ENCODE measurements at regions not wholly inside any gene's neighbourhood (a gene's known extent, or its start where the extent isn't known, plus 50 kb on each side); places are given as distances from the start of the nearest gene placed in this dataset.

- no peak for TF ChIP-seq FOXP2 (optimal IDR thresholded peaks at IDR 0.05; ENCODE audit: borderline replicate concordance, extremely low read depth, extremely low read length, insufficient read depth)
- no peak for TF ChIP-seq REST (IDR thresholded peaks at IDR 0.05; ENCODE audit: insufficient read depth in 1 of 2, low read depth in 2 of 2, low read length in 2 of 2)
- TF ChIP-seq SIN3A (IDR thresholded peaks at IDR 0.05; ENCODE audit: borderline replicate concordance, insufficient read depth, low read length) = no peak
- TF ChIP-seq POLR2AphosphoS5 (IDR thresholded peaks at IDR 0.05; ENCODE audit: low read depth, low read length) = no peak
- no peak for TF ChIP-seq TAF1 (IDR thresholded peaks at IDR 0.05; ENCODE audit: borderline replicate concordance, insufficient read depth, low read length)
Measured at GRCh38 chr3:59531994-59532393, 482.2 kb upstream of the CFAP20DC start.

GRCh38 chr3:59531066-59531745, 481.4 kb upstream of the CFAP20DC start:
- TF ChIP-seq FOXP2 (optimal IDR thresholded peaks at IDR 0.05; ENCODE audit: borderline replicate concordance, extremely low read depth, extremely low read length, insufficient read depth) (no peak), SIN3A (IDR thresholded peaks at IDR 0.05; ENCODE audit: borderline replicate concordance, insufficient read depth, low read length) (no peak), POLR2AphosphoS5 (IDR thresholded peaks at IDR 0.05; ENCODE audit: low read depth, low read length) (no peak), REST (IDR thresholded peaks at IDR 0.05; ENCODE audit: insufficient read depth in 1 of 2, low read depth in 2 of 2, low read length in 2 of 2) (no peak), TAF1 (IDR thresholded peaks at IDR 0.05; ENCODE audit: borderline replicate concordance, insufficient read depth, low read length) (no peak)

- TF ChIP-seq REST (IDR thresholded peaks at IDR 0.05; ENCODE audit: insufficient read depth in 1 of 2, low read depth in 2 of 2, low read length in 2 of 2) = no peak
Measured at GRCh38 chr3:59528251-59528650, 478.4 kb upstream of the CFAP20DC start.

DNA sequence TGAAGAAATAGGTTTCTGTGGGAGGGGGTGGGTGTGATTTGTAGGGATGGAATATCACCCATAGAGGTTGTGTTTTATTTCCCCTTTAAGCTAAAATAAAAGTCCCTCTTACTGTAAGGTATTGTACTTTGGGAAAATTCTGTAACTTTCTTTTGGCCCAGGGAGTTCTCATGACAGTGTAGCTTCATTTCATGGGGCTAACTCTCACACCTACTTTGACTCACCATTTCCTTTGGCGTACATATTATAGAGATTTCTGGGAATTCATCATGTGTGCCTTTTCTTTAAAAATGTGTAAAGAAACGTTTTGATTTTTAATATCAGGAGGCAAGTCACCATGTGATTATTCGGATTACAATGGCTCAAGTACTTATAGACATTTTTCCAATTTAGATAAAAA, 477.7 kb upstream of the CFAP20DC start:
- no peak for TF ChIP-seq REST (IDR thresholded peaks at IDR 0.05; ENCODE audit: insufficient read depth in 1 of 2, low read depth in 2 of 2, low read length in 2 of 2)
- TF ChIP-seq FOXP2 (optimal IDR thresholded peaks at IDR 0.05; ENCODE audit: borderline replicate concordance, extremely low read depth, extremely low read length, insufficient read depth) = no peak
- TF ChIP-seq TAF1 (IDR thresholded peaks at IDR 0.05; ENCODE audit: borderline replicate concordance, insufficient read depth, low read length) = no peak
- TF ChIP-seq POLR2AphosphoS5 (IDR thresholded peaks at IDR 0.05; ENCODE audit: low read depth, low read length) = no peak
- no peak for TF ChIP-seq SIN3A (IDR thresholded peaks at IDR 0.05; ENCODE audit: borderline replicate concordance, insufficient read depth, low read length)

GRCh38 chr3:59526999-59527398, 477.2 kb upstream of the CFAP20DC start:
- TF ChIP-seq SIN3A (IDR thresholded peaks at IDR 0.05; ENCODE audit: borderline replicate concordance, insufficient read depth, low read length) (no peak), POLR2AphosphoS5 (IDR thresholded peaks at IDR 0.05; ENCODE audit: low read depth, low read length) (no peak), FOXP2 (optimal IDR thresholded peaks at IDR 0.05; ENCODE audit: borderline replicate concordance, extremely low read depth, extremely low read length, insufficient read depth) (no peak), TAF1 (IDR thresholded peaks at IDR 0.05; ENCODE audit: borderline replicate concordance, insufficient read depth, low read length) (no peak), REST (IDR thresholded peaks at IDR 0.05; ENCODE audit: insufficient read depth in 1 of 2, low read depth in 2 of 2, low read length in 2 of 2) (no peak)
